ENCODE measurements at regions not wholly inside any gene's neighbourhood (a gene's known extent, or its start where the extent isn't known, plus 50 kb on each side); places are given as distances from the start of the nearest gene placed in this dataset.

DNA sequence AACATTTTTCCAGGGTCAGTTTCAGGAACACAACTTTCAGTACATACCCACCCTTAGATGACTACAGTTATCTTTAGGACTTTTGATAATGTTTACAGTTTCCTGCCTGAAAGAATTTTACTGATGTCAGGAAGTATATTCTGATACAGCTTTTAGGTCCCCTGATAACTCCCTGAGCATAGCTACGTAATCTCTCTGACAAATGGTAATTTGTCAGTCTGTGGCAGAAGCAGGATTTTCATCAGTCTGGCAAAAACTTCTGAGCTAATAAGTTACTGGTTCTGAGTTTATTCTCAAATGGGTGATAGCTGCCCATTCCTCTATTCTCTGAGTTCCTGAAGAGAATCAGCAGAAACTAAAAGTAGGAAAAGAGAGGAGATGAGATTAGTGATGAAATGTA is 270.1 kb upstream of the MTPN start:
- TF ChIP-seq PKNOX1 (IDR thresholded peaks at IDR 0.05): no peak
- TF ChIP-seq NFRKB (IDR thresholded peaks at IDR 0.05): no peak

Data from HEK293T (cell line).